ENCODE measurements at regions not wholly inside any gene's neighbourhood (a gene's known extent, or its start where the extent isn't known, plus 50 kb on each side); places are given as distances from the start of the nearest gene placed in this dataset.
"Not testable (repeated sequence)": the region's sequence is repeated elsewhere in the genome, so short reads cannot be mapped to it uniquely, and the experiment has no call there.

- Histone ChIP-seq H3K9me3 (ENCODE audit: control insufficient read depth in 2 of 2, insufficient read depth in 1 of 2, low read length in 1 of 2) (no peaks in the 10 kb centered on the region), H3K27ac (ENCODE audit: low read depth in 1 of 2, low read length in 1 of 2) (no peak overlapping the region), H3K4me3 (ENCODE audit: low read length in 2 of 2) (no peak overlapping the region), H3K27me3 (ENCODE audit: control insufficient read depth in 2 of 2, insufficient read depth in 1 of 2, low read length in 1 of 2) (no peaks in the 10 kb centered on the region), H3K4me1 (ENCODE audit: control insufficient read depth in 2 of 2, insufficient read depth in 2 of 2, low read length in 2 of 2) (no peaks in the 10 kb centered on the region), H3K36me3 (ENCODE audit: control insufficient read depth in 2 of 2, insufficient read depth in 2 of 2, low read length in 1 of 2) (no peaks in the 10 kb centered on the region)
- DNase-seq (ENCODE audit: low read depth in 6 of 9, low spot score in 9 of 9), result peak in 1 of 9 donors; percentile 16
- WGBS, result 96% methylated on average over 2 of the region's 2 CpGs
Observed at GRCh38 chr5:116883875-116884274, 309.3 kb upstream of the SEMA6A start.

DNA sequence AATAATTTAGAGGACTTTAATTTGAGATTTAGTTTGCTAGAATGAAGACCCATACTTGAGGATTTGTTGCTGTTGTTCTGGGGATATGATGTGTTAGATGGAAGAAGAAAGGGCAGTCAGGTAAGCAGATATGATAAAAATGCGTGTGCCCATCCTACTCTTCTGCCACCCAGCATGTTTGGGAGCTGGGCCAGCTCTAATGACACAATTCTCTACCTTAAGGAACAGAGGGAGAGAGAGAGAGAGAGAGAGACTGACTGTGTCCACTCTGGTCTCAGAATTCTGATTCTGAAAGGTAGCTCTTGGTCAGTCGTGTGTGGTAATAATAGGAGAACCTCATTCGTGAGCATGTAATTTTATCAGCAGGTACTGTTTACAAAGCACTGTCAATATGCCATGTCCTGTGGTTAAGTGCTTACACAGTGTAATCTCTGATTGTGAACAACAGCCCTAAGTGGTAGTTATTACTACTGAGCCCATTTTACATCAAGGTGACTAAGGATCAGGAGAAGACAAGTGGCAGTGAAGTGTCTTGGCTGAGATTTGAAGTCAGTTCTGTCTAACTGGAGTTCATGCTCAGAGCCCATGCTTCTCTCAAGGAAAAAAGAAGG lies 307.4 kb upstream of the SEMA6A start:
- Histone ChIP-seq H3K4me3 (ENCODE audit: low read length in 2 of 2) (no peak overlapping the region), H3K4me1 (ENCODE audit: control insufficient read depth in 2 of 2, insufficient read depth in 2 of 2, low read length in 2 of 2) (no peaks in the 10 kb centered on the region), H3K36me3 (ENCODE audit: control insufficient read depth in 2 of 2, insufficient read depth in 2 of 2, low read length in 1 of 2) (no peaks in the 10 kb centered on the region), H3K9me3 (ENCODE audit: control insufficient read depth in 2 of 2, insufficient read depth in 1 of 2, low read length in 1 of 2) (no peaks in the 10 kb centered on the region), H3K27me3 (ENCODE audit: control insufficient read depth in 2 of 2, insufficient read depth in 1 of 2, low read length in 1 of 2) (no peaks in the 10 kb centered on the region), H3K27ac (ENCODE audit: low read depth in 1 of 2, low read length in 1 of 2) (no peak overlapping the region)
- WGBS, result 91% methylated on average over 3 of the region's 3 CpGs
- no peak for DNase-seq (ENCODE audit: low read depth in 6 of 9, low spot score in 9 of 9)

DNA sequence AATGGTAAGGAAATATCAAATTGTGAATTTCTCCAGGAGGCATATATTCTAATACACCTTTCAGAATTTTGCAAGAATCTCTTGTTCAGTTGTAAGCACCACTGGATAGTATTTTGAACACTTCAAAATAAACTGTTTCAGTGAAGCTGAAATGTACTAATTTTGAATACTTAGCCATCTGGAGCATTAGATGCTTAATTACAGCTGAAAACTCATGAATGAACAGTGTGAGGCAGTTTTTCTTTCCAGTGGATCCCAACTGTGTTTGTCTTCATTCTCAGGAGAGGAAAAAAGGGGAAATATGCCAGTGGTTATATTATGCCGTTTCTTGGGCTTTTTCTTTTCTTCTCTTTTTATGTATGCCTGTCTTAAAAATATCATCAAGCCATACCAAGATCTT lies 306.0 kb upstream of the SEMA6A start:
- 85% methylated on average over 1 of the region's 1 CpG for WGBS

DNA sequence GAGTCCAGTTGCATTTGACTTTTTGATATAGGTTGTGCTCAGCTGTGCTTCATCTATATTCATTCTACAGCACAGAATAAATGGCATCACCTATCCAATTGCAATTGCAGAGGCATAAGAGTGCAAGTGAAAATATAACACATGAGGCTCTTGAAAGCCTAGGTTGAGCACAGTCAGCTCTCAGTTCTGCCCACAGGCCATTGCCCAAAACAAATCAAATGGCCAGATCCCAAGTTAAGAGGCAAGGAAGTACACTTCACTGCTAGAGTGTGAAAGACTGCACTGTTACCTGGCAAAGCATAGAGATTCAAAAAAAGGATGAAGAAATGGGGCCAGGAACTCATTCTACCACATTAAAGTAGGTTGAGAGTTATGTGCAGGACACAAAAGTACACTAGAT lies 305.5 kb upstream of the SEMA6A start:
- Histone ChIP-seq H3K36me3 (ENCODE audit: control insufficient read depth in 2 of 2, insufficient read depth in 2 of 2, low read length in 1 of 2) (no peaks in the 10 kb centered on the region), H3K27me3 (ENCODE audit: control insufficient read depth in 2 of 2, insufficient read depth in 1 of 2, low read length in 1 of 2) (no peaks in the 10 kb centered on the region), H3K4me1 (ENCODE audit: control insufficient read depth in 2 of 2, insufficient read depth in 2 of 2, low read length in 2 of 2) (no peaks in the 10 kb centered on the region), H3K27ac (ENCODE audit: low read depth in 1 of 2, low read length in 1 of 2) (no peak overlapping the region), H3K4me3 (ENCODE audit: low read length in 2 of 2) (no peak overlapping the region), H3K9me3 (ENCODE audit: control insufficient read depth in 2 of 2, insufficient read depth in 1 of 2, low read length in 1 of 2) (no peaks in the 10 kb centered on the region)
- DNase-seq (ENCODE audit: low read depth in 6 of 9, low spot score in 9 of 9), result no peak

More for the DNA sequence above, 306.0 kb upstream of the SEMA6A start:
- Histone ChIP-seq H3K4me1 (ENCODE audit: control insufficient read depth in 2 of 2, insufficient read depth in 2 of 2, low read length in 2 of 2) (no peaks in the 10 kb centered on the region), H3K9me3 (ENCODE audit: control insufficient read depth in 2 of 2, insufficient read depth in 1 of 2, low read length in 1 of 2) (no peaks in the 10 kb centered on the region), H3K27ac (ENCODE audit: low read depth in 1 of 2, low read length in 1 of 2) (no peak overlapping the region), H3K27me3 (ENCODE audit: control insufficient read depth in 2 of 2, insufficient read depth in 1 of 2, low read length in 1 of 2) (no peaks in the 10 kb centered on the region), H3K4me3 (ENCODE audit: low read length in 2 of 2) (no peak overlapping the region), H3K36me3 (ENCODE audit: control insufficient read depth in 2 of 2, insufficient read depth in 2 of 2, low read length in 1 of 2) (no peaks in the 10 kb centered on the region)
- no peak for DNase-seq (ENCODE audit: low read depth in 6 of 9, low spot score in 9 of 9)

DNA sequence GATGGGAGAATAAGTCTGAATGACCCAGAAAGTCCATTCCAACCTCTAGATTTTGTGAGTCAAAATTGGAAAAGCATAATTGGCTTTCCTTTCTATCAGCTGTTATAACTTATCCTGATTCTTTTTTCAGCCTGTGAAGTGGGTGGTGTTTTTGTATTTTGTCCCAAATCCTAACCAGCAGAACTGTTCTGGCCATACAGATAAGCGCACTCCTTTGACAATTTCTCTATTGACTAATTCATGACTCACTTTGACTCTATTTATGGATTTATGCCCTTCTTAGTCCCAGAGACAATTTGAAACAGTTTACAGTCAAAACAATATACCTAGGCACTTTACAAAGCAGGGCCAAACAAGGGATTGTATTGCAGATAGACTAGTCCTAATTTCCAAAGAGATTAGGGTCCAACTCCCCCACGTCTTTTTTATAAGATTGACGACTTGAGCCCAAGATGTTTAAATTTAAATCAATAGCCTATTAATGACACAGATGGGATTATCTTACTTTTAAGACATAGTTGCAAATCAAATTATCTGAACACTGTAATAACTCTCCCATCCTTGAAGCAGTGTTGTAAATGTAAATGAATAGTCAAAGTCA lies 301.7 kb upstream of the SEMA6A start:
- H3K4me3 ChIP-seq (ENCODE audit: low read length in 2 of 2), result no peak overlapping the region
- no peaks in the 10 kb centered on the region for H3K36me3 ChIP-seq (ENCODE audit: control insufficient read depth in 2 of 2, insufficient read depth in 2 of 2, low read length in 1 of 2)
- H3K27me3 ChIP-seq (ENCODE audit: control insufficient read depth in 2 of 2, insufficient read depth in 1 of 2, low read length in 1 of 2), result no peaks in the 10 kb centered on the region
- H3K27ac ChIP-seq (ENCODE audit: low read depth in 1 of 2, low read length in 1 of 2), result no peak overlapping the region
- no peak for DNase-seq (ENCODE audit: low read depth in 6 of 9, low spot score in 9 of 9)
- no peaks in the 10 kb centered on the region for H3K4me1 ChIP-seq (ENCODE audit: control insufficient read depth in 2 of 2, insufficient read depth in 2 of 2, low read length in 2 of 2)
- WGBS, result 93% methylated on average over 3 of the region's 3 CpGs
- H3K9me3 ChIP-seq (ENCODE audit: control insufficient read depth in 2 of 2, insufficient read depth in 1 of 2, low read length in 1 of 2), result no peaks in the 10 kb centered on the region

DNA sequence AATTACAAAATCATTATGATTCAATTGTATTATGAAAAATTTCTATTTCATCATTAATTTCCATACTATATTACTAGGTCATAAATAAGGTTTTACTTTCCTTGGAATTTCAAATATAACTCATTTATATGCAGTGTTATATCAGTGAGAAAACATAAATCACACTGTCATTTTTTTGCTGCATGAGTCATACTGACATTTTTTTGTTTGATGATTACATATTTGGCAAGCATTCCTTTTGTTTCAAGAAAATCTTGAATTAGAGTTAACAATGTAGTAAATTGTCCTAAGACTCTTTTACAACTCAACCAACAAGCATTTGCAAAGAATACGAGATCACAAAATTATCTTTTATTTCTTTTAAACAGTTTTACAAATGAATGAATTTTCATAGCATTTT lies 298.4 kb upstream of the SEMA6A start:
- H3K4me1 ChIP-seq (ENCODE audit: control insufficient read depth in 2 of 2, insufficient read depth in 2 of 2, low read length in 2 of 2), result no peaks in the 10 kb centered on the region
- H3K4me3 ChIP-seq (ENCODE audit: low read length in 2 of 2), result no peak overlapping the region
- 89% methylated on average over 1 of the region's 1 CpG for WGBS
- no peaks in the 10 kb centered on the region for H3K27me3 ChIP-seq (ENCODE audit: control insufficient read depth in 2 of 2, insufficient read depth in 1 of 2, low read length in 1 of 2)
- no peak for DNase-seq (ENCODE audit: low read depth in 6 of 9, low spot score in 9 of 9)
- H3K27ac ChIP-seq (ENCODE audit: low read depth in 1 of 2, low read length in 1 of 2), result no peak overlapping the region
- H3K9me3 ChIP-seq (ENCODE audit: control insufficient read depth in 2 of 2, insufficient read depth in 1 of 2, low read length in 1 of 2), result no peaks in the 10 kb centered on the region
- no peaks in the 10 kb centered on the region for H3K36me3 ChIP-seq (ENCODE audit: control insufficient read depth in 2 of 2, insufficient read depth in 2 of 2, low read length in 1 of 2)

GRCh38 chr5:116872486-116872885 lies 297.9 kb upstream of the SEMA6A start:
- Histone ChIP-seq H3K9me3 (ENCODE audit: control insufficient read depth in 2 of 2, insufficient read depth in 1 of 2, low read length in 1 of 2) (no peaks in the 10 kb centered on the region), H3K27ac (ENCODE audit: low read depth in 1 of 2, low read length in 1 of 2) (no peak overlapping the region), H3K36me3 (ENCODE audit: control insufficient read depth in 2 of 2, insufficient read depth in 2 of 2, low read length in 1 of 2) (no peaks in the 10 kb centered on the region), H3K27me3 (ENCODE audit: control insufficient read depth in 2 of 2, insufficient read depth in 1 of 2, low read length in 1 of 2) (no peaks in the 10 kb centered on the region), H3K4me3 (ENCODE audit: low read length in 2 of 2) (no peak overlapping the region), H3K4me1 (ENCODE audit: control insufficient read depth in 2 of 2, insufficient read depth in 2 of 2, low read length in 2 of 2) (no peaks in the 10 kb centered on the region)
- 94% methylated on average over 2 of the region's 2 CpGs for WGBS
- no peak for DNase-seq (ENCODE audit: low read depth in 6 of 9, low spot score in 9 of 9)

DNA sequence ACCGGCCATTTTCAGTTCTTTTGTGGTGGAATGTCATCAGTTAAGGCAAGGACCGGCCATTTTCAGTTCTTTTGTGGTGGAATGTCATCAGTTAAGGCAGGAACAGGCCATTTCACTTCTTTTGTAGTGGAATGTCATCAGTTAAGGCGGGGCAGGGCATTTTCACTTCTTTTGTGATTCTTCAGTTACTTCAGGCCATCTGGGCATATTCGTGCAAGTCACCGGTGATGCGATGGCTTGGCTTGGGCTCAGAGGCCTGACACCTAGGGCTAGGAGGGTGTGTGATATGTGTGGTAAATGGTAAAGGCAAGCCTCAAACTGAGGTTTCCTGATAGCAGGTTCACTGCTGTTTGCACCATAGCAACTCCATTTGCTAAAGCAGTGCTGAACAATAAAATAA lies 293.2 kb upstream of the SEMA6A start:
- WGBS, result 93% methylated on average over 6 of the region's 6 CpGs
- H3K9me3 ChIP-seq (ENCODE audit: control insufficient read depth in 2 of 2, insufficient read depth in 1 of 2, low read length in 1 of 2); H3K27ac ChIP-seq (ENCODE audit: low read depth in 1 of 2, low read length in 1 of 2); H3K36me3 ChIP-seq (ENCODE audit: control insufficient read depth in 2 of 2, insufficient read depth in 2 of 2, low read length in 1 of 2); DNase-seq (ENCODE audit: low read depth in 6 of 9, low spot score in 9 of 9); H3K4me1 ChIP-seq (ENCODE audit: control insufficient read depth in 2 of 2, insufficient read depth in 2 of 2, low read length in 2 of 2); H3K4me3 ChIP-seq (ENCODE audit: low read length in 2 of 2); H3K27me3 ChIP-seq (ENCODE audit: control insufficient read depth in 2 of 2, insufficient read depth in 1 of 2, low read length in 1 of 2): not testable (repeated sequence)

DNA sequence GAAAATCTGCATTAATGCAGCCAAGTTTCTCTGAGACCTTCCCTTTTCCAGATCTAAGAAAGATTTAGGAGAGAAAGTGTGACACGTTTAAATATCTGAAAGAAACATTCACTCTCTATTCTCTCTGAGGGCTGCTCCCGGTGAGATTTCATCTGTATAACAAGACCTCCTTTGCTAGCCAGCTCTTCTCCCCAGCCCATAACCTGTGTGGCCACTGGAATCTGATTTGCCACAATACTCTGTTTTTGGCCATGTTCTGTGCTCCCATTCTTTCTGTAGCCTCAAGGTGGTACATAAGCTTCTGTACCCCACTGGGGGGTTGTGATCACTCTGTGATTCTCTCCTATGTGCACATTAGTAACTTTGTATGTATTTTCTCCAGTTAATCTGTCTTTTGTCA lies 291.0 kb upstream of the SEMA6A start:
- Histone ChIP-seq H3K4me1 (ENCODE audit: control insufficient read depth in 2 of 2, insufficient read depth in 2 of 2, low read length in 2 of 2) (no peaks in the 10 kb centered on the region), H3K27me3 (ENCODE audit: control insufficient read depth in 2 of 2, insufficient read depth in 1 of 2, low read length in 1 of 2) (no peaks in the 10 kb centered on the region), H3K36me3 (ENCODE audit: control insufficient read depth in 2 of 2, insufficient read depth in 2 of 2, low read length in 1 of 2) (no peaks in the 10 kb centered on the region), H3K4me3 (ENCODE audit: low read length in 2 of 2) (no peak overlapping the region), H3K9me3 (ENCODE audit: control insufficient read depth in 2 of 2, insufficient read depth in 1 of 2, low read length in 1 of 2) (no peaks in the 10 kb centered on the region), H3K27ac (ENCODE audit: low read depth in 1 of 2, low read length in 1 of 2) (no peak overlapping the region)
- WGBS, result 94% methylated on average over 2 of the region's 2 CpGs
- DNase-seq (ENCODE audit: low read depth in 6 of 9, low spot score in 9 of 9), result no peak

DNA sequence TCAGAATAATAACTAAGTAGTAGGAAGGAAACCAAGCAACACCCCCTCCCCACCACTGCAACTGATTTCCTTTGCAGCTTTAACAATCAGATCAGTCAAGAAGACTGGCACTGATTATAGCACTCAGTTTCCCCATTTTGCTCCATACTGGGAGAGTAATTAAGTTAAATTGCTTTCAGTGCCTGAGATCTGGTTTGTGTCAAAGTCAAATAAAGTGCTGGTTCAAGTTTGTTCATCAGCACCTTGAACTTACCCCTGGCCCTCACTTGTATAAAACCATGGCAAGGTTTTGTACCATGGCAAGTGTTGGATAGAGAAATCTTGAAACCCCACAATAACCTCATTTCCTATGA lies 290.2 kb upstream of the SEMA6A start:
- H3K4me3 ChIP-seq (ENCODE audit: low read length in 2 of 2), result no peak overlapping the region
- no peak overlapping the region for H3K27ac ChIP-seq (ENCODE audit: low read depth in 1 of 2, low read length in 1 of 2)
- no peaks in the 10 kb centered on the region for H3K4me1 ChIP-seq (ENCODE audit: control insufficient read depth in 2 of 2, insufficient read depth in 2 of 2, low read length in 2 of 2)
- H3K9me3 ChIP-seq (ENCODE audit: control insufficient read depth in 2 of 2, insufficient read depth in 1 of 2, low read length in 1 of 2), result no peaks in the 10 kb centered on the region
- DNase-seq (ENCODE audit: low read depth in 6 of 9, low spot score in 9 of 9), result no peak
- H3K36me3 ChIP-seq (ENCODE audit: control insufficient read depth in 2 of 2, insufficient read depth in 2 of 2, low read length in 1 of 2), result no peaks in the 10 kb centered on the region
- H3K27me3 ChIP-seq (ENCODE audit: control insufficient read depth in 2 of 2, insufficient read depth in 1 of 2, low read length in 1 of 2), result no peaks in the 10 kb centered on the region

Measured in thymus (tissue), 11 donors.